HEK293 (cell line): ENCODE measurements at regions not wholly inside any gene's neighbourhood (a gene's known extent, or its start where the extent isn't known, plus 50 kb on each side); places are given as distances from the start of the nearest gene placed in this dataset.

Experiments
- CTCF ChIA-PET: fragments of 350-600 bp; formaldehyde crosslinking; extraction: SDS; loops from one replicate; lab custom pipeline; 2021; ENCODE audit warnings: antibody characterized with exemption; lab: Yijun Ruan, JAX
- POLR2A ChIA-PET: fragments of 300-600 bp; formaldehyde crosslinking; extraction: SDS; loops from one replicate; lab custom pipeline; 2020; ENCODE audit warnings: antibody characterized with exemption, inconsistent platforms; lab: Yijun Ruan, JAX
- H3K27ac ChIP-seq: fragments of 200-500 bp; sonication (Bioruptor generic); 2 replicates; pipeline ENCODE4 v1.5.1; 2014; ENCODE audit warnings: low read depth, low read length, control low read depth, inconsistent platforms; ENCODE audit errors: extremely low read depth
- H3K36me3 ChIP-seq, 2 experiments: fragments of 200-500 bp in 1 of 2; sonication (Bioruptor generic) in 1 of 2; 1 replicate in 1 of 2; 2 replicates in 1 of 2; pipeline ENCODE4 v1.5.1; 2014 to 2017; ENCODE audit warnings: inconsistent platforms in 2 of 2, low read length in 2 of 2; ENCODE audit not compliant: control insufficient read depth in 2 of 2, insufficient read depth in 1 of 2
- H3K4me1 ChIP-seq: fragments of 200-500 bp; sonication (Bioruptor generic); 2 replicates; pipeline ENCODE4 v1.5.1; 2014; ENCODE audit warnings: mild to moderate bottlenecking, low read length, inconsistent platforms; ENCODE audit not compliant: control insufficient read depth, insufficient read depth
- H3K4me3 ChIP-seq: 2 replicates; pipeline ENCODE4 v1.5.1; 2011; ENCODE audit warnings: low read depth, mild to moderate bottlenecking, control low read depth, low read length, moderate library complexity
- H3K9me3 ChIP-seq: fragments of 200-500 bp; sonication (Bioruptor generic); 2 replicates; pipeline ENCODE4 v1.5.1; 2014; ENCODE audit warnings: low read depth, low read length, inconsistent platforms; ENCODE audit not compliant: control insufficient read depth, insufficient read depth
- HOXC10 ChIP-seq: sonication (generic); formaldehyde crosslinking; IDR thresholded peaks from 2 replicates; pipeline ENCODE4 v1.8.1; 2023; ENCODE audit warnings: mild to moderate bottlenecking, missing genetic modification reagents
- PRDM1 ChIP-seq: fragments of 450-650 bp; formaldehyde crosslinking; IDR thresholded peaks from 2 replicates; pipeline ENCODE4; 2016; ENCODE audit warnings: missing biosample characterization, missing genetic modification characterization
- WT1 ChIP-seq: fragments of 450-650 bp; formaldehyde crosslinking; IDR thresholded peaks from 2 replicates; pipeline ENCODE4 v1.5.1; 2016; ENCODE audit warnings: missing biosample characterization, missing genetic modification characterization
- ZBTB20 ChIP-seq: fragments of 450-650 bp; formaldehyde crosslinking; IDR thresholded peaks from 2 replicates; pipeline ENCODE4 v1.5.1; 2016; ENCODE audit warnings: missing biosample characterization, missing genetic modification characterization
- ZFP69B ChIP-seq: fragments of 450-650 bp; formaldehyde crosslinking; IDR thresholded peaks from 2 replicates; pipeline ENCODE4 v1.5.1; 2016; ENCODE audit warnings: missing biosample characterization, missing genetic modification characterization
- ZNF132 ChIP-seq: fragments of 450-650 bp; formaldehyde crosslinking; IDR thresholded peaks from 2 replicates; pipeline ENCODE4 v1.5.1; 2017; ENCODE audit warnings: missing biosample characterization, missing genetic modification characterization, borderline replicate concordance
- ZNF23 ChIP-seq: fragments of 450-650 bp; formaldehyde crosslinking; IDR thresholded peaks from 2 replicates; pipeline ENCODE4 v1.5.1; 2016; ENCODE audit warnings: missing biosample characterization, missing genetic modification characterization, borderline replicate concordance
- ZNF239 ChIP-seq: fragments of 450-650 bp; formaldehyde crosslinking; IDR thresholded peaks from 2 replicates; pipeline ENCODE4 v1.5.1; 2016; ENCODE audit warnings: missing biosample characterization, missing genetic modification characterization
- ZNF292 ChIP-seq: fragments of 450-650 bp; formaldehyde crosslinking; IDR thresholded peaks from 2 replicates; pipeline ENCODE4 v1.5.1; 2016; ENCODE audit warnings: low read depth, missing biosample characterization, missing genetic modification characterization, borderline replicate concordance
- ZNF324 ChIP-seq: fragments of 450-650 bp; formaldehyde crosslinking; IDR thresholded peaks from 2 replicates; pipeline ENCODE4 v1.5.1; 2016; ENCODE audit warnings: missing biosample characterization, missing genetic modification characterization
- ZNF341 ChIP-seq: fragments of 450-650 bp; formaldehyde crosslinking; IDR thresholded peaks from 2 replicates; pipeline ENCODE4; 2016; ENCODE audit warnings: low read depth, missing biosample characterization, missing genetic modification characterization
- ZNF366 ChIP-seq: fragments of 450-650 bp; formaldehyde crosslinking; conservative IDR thresholded peaks from 2 replicates; pipeline ENCODE4 v1.5.1; 2016; ENCODE audit warnings: missing biosample characterization, missing genetic modification characterization
- ZNF391 ChIP-seq: fragments of 450-650 bp; formaldehyde crosslinking; IDR thresholded peaks from 2 replicates; pipeline ENCODE4 v1.5.1; 2016; ENCODE audit warnings: low read depth, missing biosample characterization, missing genetic modification characterization, borderline replicate concordance
- ZNF404 ChIP-seq: fragments of 450-650 bp; formaldehyde crosslinking; IDR thresholded peaks from 2 replicates; pipeline ENCODE4 v1.5.1; 2017; ENCODE audit warnings: missing biosample characterization, missing genetic modification characterization
- ZNF514 ChIP-seq: fragments of 450-650 bp; formaldehyde crosslinking; IDR thresholded peaks from 2 replicates; pipeline ENCODE4 v1.5.1; 2016; ENCODE audit warnings: missing biosample characterization, missing genetic modification characterization
- ZNF555 ChIP-seq: fragments of 450-650 bp; formaldehyde crosslinking; conservative IDR thresholded peaks from 2 replicates; pipeline ENCODE4 v1.5.1; 2017; ENCODE audit warnings: missing biosample characterization, mild to moderate bottlenecking, missing genetic modification characterization, inconsistent platforms
- ZNF596 ChIP-seq: fragments of 450-650 bp; IDR thresholded peaks from 2 replicates; pipeline ENCODE4 v1.5.0; 2018; ENCODE audit warnings: missing biosample characterization, mild to moderate bottlenecking, missing genetic modification characterization, moderate library complexity
- ZNF623 ChIP-seq: fragments of 450-650 bp; formaldehyde crosslinking; IDR thresholded peaks from 2 replicates; pipeline ENCODE4 v1.5.1; 2016; ENCODE audit warnings: missing biosample characterization, missing genetic modification characterization
- ZNF629 ChIP-seq: fragments of 450-650 bp; formaldehyde crosslinking; IDR thresholded peaks from 2 replicates; pipeline ENCODE4 v1.5.1; 2017; ENCODE audit warnings: missing biosample characterization, missing genetic modification characterization
- ZNF654 ChIP-seq: fragments of 450-650 bp; formaldehyde crosslinking; IDR thresholded peaks from 2 replicates; pipeline ENCODE4 v1.5.1; 2016; ENCODE audit warnings: low read depth, missing biosample characterization, missing genetic modification characterization
- ZNF660 ChIP-seq: fragments of 450-650 bp; IDR thresholded peaks from 2 replicates; pipeline ENCODE4 v1.5.1; 2018; ENCODE audit warnings: missing biosample characterization, mild to moderate bottlenecking, missing genetic modification characterization
- ZSCAN16 ChIP-seq: fragments of 450-650 bp; formaldehyde crosslinking; IDR thresholded peaks from 2 replicates; pipeline ENCODE4 v1.5.1; 2016; ENCODE audit warnings: missing biosample characterization, missing genetic modification characterization
- TF ChIP-seq, protein P1 (sequence below): sonication (generic); formaldehyde crosslinking; IDR thresholded peaks from 2 replicates; pipeline ENCODE4 v1.8.1; 2022; ENCODE audit warnings: mild to moderate bottlenecking, moderate library complexity, missing genetic modification reagents
- TF ChIP-seq, protein P2 (sequence below): fragments of 450-650 bp; formaldehyde crosslinking; IDR thresholded peaks from 2 replicates; pipeline ENCODE4 v1.5.0; 2017; ENCODE audit warnings: missing biosample characterization, missing genetic modification characterization, borderline replicate concordance
- TF ChIP-seq, protein P3 (sequence below): fragments of 450-650 bp; IDR thresholded peaks from 2 replicates; pipeline ENCODE4 v1.5.1; 2018; ENCODE audit warnings: missing biosample characterization, mild to moderate bottlenecking, missing genetic modification characterization

DNA sequence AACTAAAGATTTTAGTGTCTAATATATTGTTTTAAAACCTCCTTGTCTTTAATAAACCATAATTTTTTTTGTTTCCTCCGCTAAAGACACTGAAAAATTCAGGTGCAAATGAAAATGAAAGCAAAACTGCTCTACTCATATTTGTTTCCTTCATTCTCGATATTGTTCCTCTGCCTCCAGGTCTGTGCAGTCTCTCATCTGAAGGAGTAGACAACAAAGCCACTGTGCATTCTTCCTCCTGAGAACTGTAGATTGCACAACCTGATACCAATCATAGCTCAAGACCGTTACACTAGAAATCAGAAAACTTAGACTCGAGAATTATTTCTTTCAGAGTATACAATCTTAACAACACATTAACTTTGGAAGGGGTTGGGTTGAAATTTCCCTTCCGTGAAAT, 373.1 kb upstream of the CXADR start:
- POLR2A ChIA-PET = no interaction called here
- no peak overlapping the region for H3K4me3 ChIP-seq
- H3K4me1 ChIP-seq = no peaks in the 10 kb centered on the region
- TF ChIP-seq ZNF514 = no peak
- no peak for TF ChIP-seq ZNF23 (tag by site-specific recombination)
- no peak for TF ChIP-seq ZNF324 (tag by site-specific recombination)
- TF ChIP-seq ZBTB20 = no peak
- no peak for TF ChIP-seq ZNF292
- TF ChIP-seq ZNF623 (tag by site-specific recombination) = no peak
- TF ChIP-seq, protein P1, sequence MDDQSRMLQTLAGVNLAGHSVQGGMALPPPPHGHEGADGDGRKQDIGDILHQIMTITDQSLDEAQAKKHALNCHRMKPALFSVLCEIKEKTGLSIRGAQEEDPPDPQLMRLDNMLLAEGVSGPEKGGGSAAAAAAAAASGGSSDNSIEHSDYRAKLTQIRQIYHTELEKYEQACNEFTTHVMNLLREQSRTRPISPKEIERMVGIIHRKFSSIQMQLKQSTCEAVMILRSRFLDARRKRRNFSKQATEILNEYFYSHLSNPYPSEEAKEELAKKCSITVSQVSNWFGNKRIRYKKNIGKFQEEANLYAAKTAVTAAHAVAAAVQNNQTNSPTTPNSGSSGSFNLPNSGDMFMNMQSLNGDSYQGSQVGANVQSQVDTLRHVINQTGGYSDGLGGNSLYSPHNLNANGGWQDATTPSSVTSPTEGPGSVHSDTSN (CRISPR knock-in tag) = no peak
- TF ChIP-seq ZNF596 (tag by site-specific recombination) = no peak
- TF ChIP-seq ZNF660 (tag by site-specific recombination) = no peak
- no peak for TF ChIP-seq HOXC10 (CRISPR knock-in tag)
- no peak for TF ChIP-seq ZNF391
- TF ChIP-seq, all 188 proteins: peak for 0
- Histone ChIP-seq H3K27ac (no peak overlapping the region), H3K9me3 (no peaks in the 10 kb centered on the region), H3K36me3 (no peaks in the 10 kb centered on the region)
- CTCF ChIA-PET = no interaction called here

DNA sequence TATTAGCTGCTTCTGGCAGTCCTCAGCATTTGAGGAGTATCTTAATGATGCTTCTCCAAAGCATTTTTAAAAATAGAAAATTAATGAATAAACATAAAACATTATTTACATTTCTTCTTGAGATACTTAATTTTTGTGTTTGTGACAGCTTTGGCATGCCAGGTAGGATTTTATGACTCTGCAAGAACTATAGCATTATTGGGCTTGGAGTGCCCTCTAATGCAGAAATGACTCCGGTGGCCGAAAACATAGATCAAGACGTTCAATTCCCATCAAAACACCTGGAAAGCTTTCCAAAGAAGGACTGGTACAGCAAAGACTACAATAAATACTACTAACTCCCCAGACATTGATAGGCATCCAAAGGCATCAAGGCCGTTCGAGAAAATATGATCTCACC, 366.4 kb upstream of the CXADR start:
- POLR2A ChIA-PET = no interaction called here
- no peak for TF ChIP-seq ZNF239
- TF ChIP-seq, all 188 proteins: peak for 0
- no peaks in the 10 kb centered on the region; the same call in 1 of the 2 replicates for H3K9me3 ChIP-seq
- no peak overlapping the region for H3K4me3 ChIP-seq
- no peaks in the 10 kb centered on the region for H3K36me3 ChIP-seq
- H3K27ac ChIP-seq = no peak overlapping the region
- CTCF ChIA-PET = interaction anchor here (0.7 to 0.8 kb wide), 2 partner anchors 10 to 179 kb away, joined by 3 read pairs; no protein-coding TSS in a partner anchor
- H3K4me1 ChIP-seq = no peaks in the 10 kb centered on the region

DNA sequence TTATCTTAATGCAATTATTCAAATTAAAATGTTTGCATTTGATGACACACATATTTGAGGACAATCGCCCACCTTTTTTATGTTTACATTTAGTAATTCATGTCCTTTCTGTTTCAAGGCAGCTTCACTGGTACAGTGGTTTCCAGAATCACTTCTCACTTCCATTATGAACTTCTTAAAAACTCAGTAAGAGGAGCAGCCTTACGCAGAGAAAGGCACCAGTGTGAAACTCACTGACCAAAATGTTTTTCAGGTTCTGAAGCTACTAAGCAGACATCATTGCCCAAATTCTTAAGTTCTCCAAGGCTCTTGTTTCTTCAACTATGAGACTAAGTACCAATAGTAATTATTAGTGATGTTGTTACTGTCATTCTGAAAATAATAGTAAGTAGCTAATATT, 353.1 kb upstream of the CXADR start:
- CTCF ChIA-PET = interaction anchor here (0.6 kb wide), 1 partner anchor 970 kb away, joined by 3 read pairs; no protein-coding TSS in a partner anchor

DNA sequence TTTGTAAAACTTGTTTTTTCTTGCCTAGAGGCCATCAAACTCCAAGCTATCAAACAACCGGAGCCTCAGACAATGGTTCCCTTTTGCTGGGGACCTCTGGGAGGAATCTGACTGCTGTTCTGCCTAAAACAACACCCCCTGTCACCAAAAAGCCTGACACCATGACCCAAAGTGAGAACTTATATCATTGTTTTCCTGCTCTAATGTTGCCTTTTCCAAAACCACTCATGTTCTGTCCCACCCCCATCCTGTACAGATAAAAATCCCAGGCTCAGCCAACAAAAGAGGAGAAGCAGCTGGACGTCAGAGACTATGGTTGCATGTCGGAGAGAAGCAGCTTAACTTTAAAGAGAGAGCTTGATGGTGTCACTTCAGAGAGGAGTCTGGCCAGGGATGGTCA, 327.2 kb upstream of the CXADR start:
- ChIA-PET POLR2A (no interaction called here), CTCF (no interaction called here)
- Histone ChIP-seq H3K4me1 (no peaks in the 10 kb centered on the region), H3K9me3 (no peaks in the 10 kb centered on the region; the same call in 1 of the 2 replicates), H3K4me3 (no peak overlapping the region), H3K36me3 (no peaks in the 10 kb centered on the region), H3K27ac (no peak overlapping the region)
- TF ChIP-seq WT1 (no peak), ZNF341 (tag by site-specific recombination) (no peak), ZNF366 (no peak), ZNF654 (tag by site-specific recombination) (no peak), ZFP69B (tag by site-specific recombination) (no peak), ZSCAN16 (tag by site-specific recombination) (no peak), ZNF132 (tag by site-specific recombination) (no peak), PRDM1 (tag by site-specific recombination) (no peak), ZNF629 (tag by site-specific recombination) (no peak)
- TF ChIP-seq, protein P2, sequence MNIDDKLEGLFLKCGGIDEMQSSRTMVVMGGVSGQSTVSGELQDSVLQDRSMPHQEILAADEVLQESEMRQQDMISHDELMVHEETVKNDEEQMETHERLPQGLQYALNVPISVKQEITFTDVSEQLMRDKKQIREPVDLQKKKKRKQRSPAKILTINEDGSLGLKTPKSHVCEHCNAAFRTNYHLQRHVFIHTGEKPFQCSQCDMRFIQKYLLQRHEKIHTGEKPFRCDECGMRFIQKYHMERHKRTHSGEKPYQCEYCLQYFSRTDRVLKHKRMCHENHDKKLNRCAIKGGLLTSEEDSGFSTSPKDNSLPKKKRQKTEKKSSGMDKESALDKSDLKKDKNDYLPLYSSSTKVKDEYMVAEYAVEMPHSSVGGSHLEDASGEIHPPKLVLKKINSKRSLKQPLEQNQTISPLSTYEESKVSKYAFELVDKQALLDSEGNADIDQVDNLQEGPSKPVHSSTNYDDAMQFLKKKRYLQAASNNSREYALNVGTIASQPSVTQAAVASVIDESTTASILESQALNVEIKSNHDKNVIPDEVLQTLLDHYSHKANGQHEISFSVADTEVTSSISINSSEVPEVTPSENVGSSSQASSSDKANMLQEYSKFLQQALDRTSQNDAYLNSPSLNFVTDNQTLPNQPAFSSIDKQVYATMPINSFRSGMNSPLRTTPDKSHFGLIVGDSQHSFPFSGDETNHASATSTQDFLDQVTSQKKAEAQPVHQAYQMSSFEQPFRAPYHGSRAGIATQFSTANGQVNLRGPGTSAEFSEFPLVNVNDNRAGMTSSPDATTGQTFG (tag by site-specific recombination) = no peak

More for the DNA sequence above, 353.1 kb upstream of the CXADR start:
- no peak for TF ChIP-seq ZNF555 (tag by site-specific recombination)
- TF ChIP-seq, protein P3, sequence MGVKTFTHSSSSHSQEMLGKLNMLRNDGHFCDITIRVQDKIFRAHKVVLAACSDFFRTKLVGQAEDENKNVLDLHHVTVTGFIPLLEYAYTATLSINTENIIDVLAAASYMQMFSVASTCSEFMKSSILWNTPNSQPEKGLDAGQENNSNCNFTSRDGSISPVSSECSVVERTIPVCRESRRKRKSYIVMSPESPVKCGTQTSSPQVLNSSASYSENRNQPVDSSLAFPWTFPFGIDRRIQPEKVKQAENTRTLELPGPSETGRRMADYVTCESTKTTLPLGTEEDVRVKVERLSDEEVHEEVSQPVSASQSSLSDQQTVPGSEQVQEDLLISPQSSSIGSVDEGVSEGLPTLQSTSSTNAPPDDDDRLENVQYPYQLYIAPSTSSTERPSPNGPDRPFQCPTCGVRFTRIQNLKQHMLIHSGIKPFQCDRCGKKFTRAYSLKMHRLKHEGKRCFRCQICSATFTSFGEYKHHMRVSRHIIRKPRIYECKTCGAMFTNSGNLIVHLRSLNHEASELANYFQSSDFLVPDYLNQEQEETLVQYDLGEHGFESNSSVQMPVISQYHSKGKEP (tag by site-specific recombination) = no peak
- TF ChIP-seq ZNF404 (tag by site-specific recombination) = no peak
- TF ChIP-seq, all 188 proteins: peak for 0
- H3K27ac ChIP-seq = no peak overlapping the region
- POLR2A ChIA-PET = no interaction called here
- no peak overlapping the region for H3K4me3 ChIP-seq
- no peaks in the 10 kb centered on the region for H3K9me3 ChIP-seq
- H3K36me3 ChIP-seq = no peaks in the 10 kb centered on the region
- H3K4me1 ChIP-seq = no peaks in the 10 kb centered on the region
